HCT116 (cell line): ENCODE measurements at regions not wholly inside any gene's neighbourhood (a gene's known extent, or its start where the extent isn't known, plus 50 kb on each side); places are given as distances from the start of the nearest gene placed in this dataset.

Experiments
- CTCF ChIP-seq, 3 experiments: fragments of 200-600 bp in 1 of 3; sonication (generic) in 1 of 3; IDR thresholded peaks in 2 of 3; conservative IDR thresholded peaks in 1 of 3; 2 replicates each; pipeline ENCODE4 v1.5.1; 2012 to 2017; ENCODE audit warnings: low read depth in 2 of 3, low read length in 2 of 3, antibody characterized with exemption in 1 of 3, borderline replicate concordance in 1 of 3, control low read depth in 1 of 3, mild to moderate bottlenecking in 1 of 3, mixed read lengths in 1 of 3, mixed run types in 1 of 3, moderate library complexity in 1 of 3; ENCODE audit not compliant: insufficient read depth in 1 of 3
- EZH2 ChIP-seq: fragments of 200-600 bp; sonication (generic); IDR thresholded peaks from 2 replicates; pipeline ENCODE4 v1.6.1; 2017; ENCODE audit warnings: antibody characterized with exemption, mixed run types
- FOSL1 ChIP-seq: IDR thresholded peaks from 2 replicates; pipeline ENCODE4 v1.6.1; 2012; ENCODE audit warnings: low read depth
- RAD21 ChIP-seq: IDR thresholded peaks from 2 replicates; pipeline ENCODE4 v1.6.1; 2012; ENCODE audit warnings: low read depth, mild to moderate bottlenecking
- YY1 ChIP-seq: IDR thresholded peaks from 2 replicates; pipeline ENCODE4 v1.6.1; 2011; ENCODE audit warnings: low read length, low read depth, moderate library complexity, mild to moderate bottlenecking; ENCODE audit not compliant: insufficient replicate concordance; ENCODE audit errors: extremely low read depth
- ZNF274 ChIP-seq: fragments of 200-500 bp; sonication (Bioruptor generic); IDR thresholded peaks from 2 replicates; pipeline ENCODE4 v1.6.1; 2014; ENCODE audit warnings: mild to moderate bottlenecking, low read depth, low read length, inconsistent platforms

GRCh38 chr6:168925671-168926070, 328.0 kb downstream of the THBS2 start:
- TF ChIP-seq CTCF (IDR thresholded peaks at IDR 0.05 in 2 of 3, conservative IDR thresholded peaks at IDR 0.05 in 1 of 3; ENCODE audit: borderline replicate concordance in 1 of 3, insufficient read depth in 1 of 3, low read depth in 2 of 3, low read length in 2 of 3) (no peak), EZH2 (no peak), FOSL1 (no peak), YY1 (no peak), RAD21 (no peak), ZNF274 (no peak)
